ENCODE measurements at regions not wholly inside any gene's neighbourhood (a gene's known extent, or its start where the extent isn't known, plus 50 kb on each side); places are given as distances from the start of the nearest gene placed in this dataset.

DNA sequence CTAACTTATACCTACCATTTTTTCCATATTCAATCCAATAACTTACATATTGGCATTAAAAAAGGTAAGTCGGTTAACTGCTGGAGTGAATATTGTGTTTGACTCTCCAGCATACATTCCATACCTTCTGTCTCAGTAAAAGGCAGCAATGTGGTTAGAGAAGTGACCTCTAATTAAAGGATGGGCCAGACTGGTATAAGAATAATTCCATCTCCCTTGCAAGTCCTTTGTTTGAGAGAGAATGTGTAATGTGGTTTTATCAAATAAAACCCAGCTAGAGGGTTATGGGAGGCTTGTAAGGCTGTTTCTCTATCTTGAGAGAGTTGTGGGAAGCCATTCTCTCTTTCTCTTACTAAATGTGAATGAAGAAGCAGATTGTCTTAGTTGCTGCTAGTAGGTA is 289.3 kb upstream of the TCF4 start:
- TF ChIP-seq YY1 (IDR thresholded peaks at IDR 0.05; ENCODE audit: insufficient read depth, insufficient read length): no peak
- no peak for TF ChIP-seq SUZ12 (IDR thresholded peaks at IDR 0.05; ENCODE audit: extremely low read depth, insufficient read depth, insufficient read length)
- TF ChIP-seq ZNF274 (IDR thresholded peaks at IDR 0.05; ENCODE audit: low read depth, low read length): no peak
- no peaks in the 10 kb centered on the region for H3K9me3 ChIP-seq (ENCODE audit: insufficient read depth, low read length)
- no peaks in the 10 kb centered on the region for H3K4me1 ChIP-seq (ENCODE audit: insufficient read depth, insufficient read length)
- no peak overlapping the region for H3K4me3 ChIP-seq (ENCODE audit: insufficient read length, low read depth)
- no peak for DNase-seq (ENCODE audit: low read depth, low spot score)
- no peak overlapping the region for H3K9ac ChIP-seq (ENCODE audit: insufficient read length, low read depth)
- H3K36me3 ChIP-seq (ENCODE audit: insufficient read depth, insufficient read length, low read length): no peaks in the 10 kb centered on the region
- no peaks in the 10 kb centered on the region for H3K27me3 ChIP-seq (ENCODE audit: insufficient read depth, insufficient read length)

DNA sequence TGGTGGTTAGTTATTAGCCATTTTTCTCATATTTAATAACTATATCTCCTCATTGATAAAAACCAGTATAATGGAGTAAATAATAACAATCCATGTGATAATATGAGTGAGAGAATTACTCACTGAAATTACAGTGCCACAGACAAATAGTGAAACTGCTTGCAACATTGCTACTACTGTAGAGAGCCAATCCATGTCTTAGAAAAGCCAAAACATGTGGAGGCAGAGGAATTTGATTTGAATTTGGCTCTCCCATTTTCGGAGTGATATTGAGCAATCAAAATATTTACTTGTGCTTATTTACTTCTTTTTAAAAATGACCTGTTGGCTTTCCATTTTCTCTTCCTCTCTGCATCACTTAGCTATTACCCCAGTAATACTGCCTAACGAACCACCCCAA is 288.3 kb upstream of the TCF4 start:
- no peak overlapping the region for H3K9ac ChIP-seq (ENCODE audit: insufficient read length, low read depth)
- no peaks in the 10 kb centered on the region for H3K36me3 ChIP-seq (ENCODE audit: insufficient read depth, insufficient read length, low read length)
- no peaks in the 10 kb centered on the region for H3K27me3 ChIP-seq (ENCODE audit: insufficient read depth, insufficient read length)

GRCh38 chr18:55875371-55875901 is 287.4 kb upstream of the TCF4 start:
- H3K4me1 ChIP-seq (ENCODE audit: insufficient read depth, insufficient read length): no peaks in the 10 kb centered on the region
- H3K4me3 ChIP-seq (ENCODE audit: insufficient read length, low read depth): no peak overlapping the region
- no peaks in the 10 kb centered on the region for H3K9me3 ChIP-seq (ENCODE audit: insufficient read depth, low read length)
- TF ChIP-seq YY1 (IDR thresholded peaks at IDR 0.05; ENCODE audit: insufficient read depth, insufficient read length) (no peak), SUZ12 (IDR thresholded peaks at IDR 0.05; ENCODE audit: extremely low read depth, insufficient read depth, insufficient read length) (no peak), ZNF274 (IDR thresholded peaks at IDR 0.05; ENCODE audit: low read depth, low read length) (no peak)
- H3K9ac ChIP-seq (ENCODE audit: insufficient read length, low read depth): no peak overlapping the region
- DNase-seq (ENCODE audit: low read depth, low spot score): no peak
- no peaks in the 10 kb centered on the region for H3K36me3 ChIP-seq (ENCODE audit: insufficient read depth, insufficient read length, low read length)
- H3K27me3 ChIP-seq (ENCODE audit: insufficient read depth, insufficient read length): no peaks in the 10 kb centered on the region

More for the DNA sequence above, 288.3 kb upstream of the TCF4 start:
- no peaks in the 10 kb centered on the region for H3K4me1 ChIP-seq (ENCODE audit: insufficient read depth, insufficient read length)
- H3K4me3 ChIP-seq (ENCODE audit: insufficient read length, low read depth): no peak overlapping the region
- no peaks in the 10 kb centered on the region for H3K9me3 ChIP-seq (ENCODE audit: insufficient read depth, low read length)
- DNase-seq (ENCODE audit: low read depth, low spot score): no peak
- TF ChIP-seq ZNF274 (IDR thresholded peaks at IDR 0.05; ENCODE audit: low read depth, low read length) (no peak), YY1 (IDR thresholded peaks at IDR 0.05; ENCODE audit: insufficient read depth, insufficient read length) (no peak), SUZ12 (IDR thresholded peaks at IDR 0.05; ENCODE audit: extremely low read depth, insufficient read depth, insufficient read length) (no peak)

DNA sequence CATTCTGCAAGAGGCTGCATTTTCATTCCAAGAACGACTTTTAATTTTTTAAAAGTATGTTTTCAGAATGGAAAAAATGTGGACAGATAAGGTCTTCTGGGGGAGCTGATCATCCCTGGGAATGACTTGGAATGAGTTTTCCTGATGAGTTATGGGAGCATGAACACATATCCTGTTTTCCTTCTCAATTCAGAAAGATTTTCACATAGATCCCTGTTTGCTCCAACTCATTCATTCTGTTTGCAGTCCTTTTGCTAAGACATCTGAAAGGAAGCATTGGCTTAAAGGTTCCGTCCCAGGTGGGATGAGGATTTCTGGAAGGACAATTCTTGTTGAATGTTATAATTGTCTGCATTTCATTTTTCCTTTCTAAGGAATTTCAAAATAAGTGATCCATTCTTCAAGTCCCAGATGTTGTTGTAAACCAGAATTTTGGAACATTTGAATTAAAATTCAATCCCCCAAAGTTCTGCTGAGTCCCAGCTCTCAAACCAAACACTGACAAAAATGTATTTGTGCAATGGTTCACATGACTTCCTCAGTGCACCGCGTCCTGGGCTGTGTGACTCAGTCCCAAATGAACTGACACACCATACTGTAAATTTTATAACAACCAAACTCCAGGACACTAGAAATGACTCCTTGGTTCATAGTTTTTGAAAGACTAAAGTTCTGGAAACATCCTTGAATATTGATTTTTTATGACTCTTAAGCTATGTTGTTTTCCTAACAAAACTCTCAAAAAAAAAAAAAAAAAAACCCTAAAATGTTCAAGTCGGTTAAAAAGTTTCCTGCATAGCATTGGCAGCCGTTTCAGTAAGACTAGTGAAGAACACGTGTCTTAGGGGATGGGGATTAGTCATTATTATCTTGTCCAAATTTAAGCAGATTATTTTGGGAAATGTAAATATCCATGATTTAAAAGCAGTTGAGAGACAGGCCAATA is 281.8 kb upstream of the TCF4 start:
- Histone ChIP-seq H3K4me3 (ENCODE audit: insufficient read length, low read depth) (no peak overlapping the region), H3K27me3 (ENCODE audit: insufficient read depth, insufficient read length) (no peaks in the 10 kb centered on the region), H3K9ac (ENCODE audit: insufficient read length, low read depth) (no peak overlapping the region), H3K36me3 (ENCODE audit: insufficient read depth, insufficient read length, low read length) (no peaks in the 10 kb centered on the region), H3K4me1 (ENCODE audit: insufficient read depth, insufficient read length) (no peaks in the 10 kb centered on the region), H3K9me3 (ENCODE audit: insufficient read depth, low read length) (no peaks in the 10 kb centered on the region)
- no peak for DNase-seq (ENCODE audit: low read depth, low spot score)
- TF ChIP-seq SUZ12 (IDR thresholded peaks at IDR 0.05; ENCODE audit: extremely low read depth, insufficient read depth, insufficient read length) (no peak), ZNF274 (IDR thresholded peaks at IDR 0.05; ENCODE audit: low read depth, low read length) (no peak), YY1 (IDR thresholded peaks at IDR 0.05; ENCODE audit: insufficient read depth, insufficient read length) (no peak)

GRCh38 chr18:55868909-55869308 is 280.9 kb upstream of the TCF4 start:
- H3K4me3 ChIP-seq (ENCODE audit: insufficient read length, low read depth): no peak overlapping the region
- no peaks in the 10 kb centered on the region for H3K4me1 ChIP-seq (ENCODE audit: insufficient read depth, insufficient read length)
- no peaks in the 10 kb centered on the region for H3K9me3 ChIP-seq (ENCODE audit: insufficient read depth, low read length)
- DNase-seq (ENCODE audit: low read depth, low spot score): no peak
- H3K27me3 ChIP-seq (ENCODE audit: insufficient read depth, insufficient read length): no peaks in the 10 kb centered on the region
- TF ChIP-seq YY1 (IDR thresholded peaks at IDR 0.05; ENCODE audit: insufficient read depth, insufficient read length): no peak
- no peak for TF ChIP-seq ZNF274 (IDR thresholded peaks at IDR 0.05; ENCODE audit: low read depth, low read length)
- TF ChIP-seq SUZ12 (IDR thresholded peaks at IDR 0.05; ENCODE audit: extremely low read depth, insufficient read depth, insufficient read length): no peak
- H3K36me3 ChIP-seq (ENCODE audit: insufficient read depth, insufficient read length, low read length): no peaks in the 10 kb centered on the region
- no peak overlapping the region for H3K9ac ChIP-seq (ENCODE audit: insufficient read length, low read depth)

GRCh38 chr18:55866886-55867285 is 278.9 kb upstream of the TCF4 start:
- TF ChIP-seq YY1 (IDR thresholded peaks at IDR 0.05; ENCODE audit: insufficient read depth, insufficient read length): no peak
- no peak for TF ChIP-seq ZNF274 (IDR thresholded peaks at IDR 0.05; ENCODE audit: low read depth, low read length)
- no peak for TF ChIP-seq SUZ12 (IDR thresholded peaks at IDR 0.05; ENCODE audit: extremely low read depth, insufficient read depth, insufficient read length)
- Histone ChIP-seq H3K36me3 (ENCODE audit: insufficient read depth, insufficient read length, low read length) (no peaks in the 10 kb centered on the region), H3K27me3 (ENCODE audit: insufficient read depth, insufficient read length) (no peaks in the 10 kb centered on the region), H3K9ac (ENCODE audit: insufficient read length, low read depth) (no peak overlapping the region), H3K4me3 (ENCODE audit: insufficient read length, low read depth) (no peak overlapping the region), H3K4me1 (ENCODE audit: insufficient read depth, insufficient read length) (no peaks in the 10 kb centered on the region), H3K9me3 (ENCODE audit: insufficient read depth, low read length) (peaks cover 4% of the 10 kb centered on the region; the same call in 1 of the 2 replicates)
- DNase-seq (ENCODE audit: low read depth, low spot score): no peak

DNA sequence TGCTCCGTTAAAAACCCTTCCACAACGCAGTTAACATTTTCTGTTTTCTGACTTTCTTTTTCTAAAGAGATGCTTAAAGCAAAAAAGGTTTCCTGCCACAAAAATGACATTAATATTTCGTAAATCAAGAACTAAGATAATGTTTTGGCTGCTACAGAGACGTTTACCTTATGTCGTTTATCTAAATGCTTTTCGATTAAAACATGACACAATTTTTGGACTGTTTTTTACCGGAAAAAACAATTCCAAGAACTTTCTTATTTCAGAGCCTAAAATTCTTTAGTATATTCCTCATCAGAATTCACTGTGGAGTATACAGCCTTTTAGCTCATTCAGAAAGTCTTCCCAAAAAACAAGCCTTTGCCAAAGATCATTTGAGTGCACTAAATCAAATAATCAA is 278.0 kb upstream of the TCF4 start:
- H3K27me3 ChIP-seq (ENCODE audit: insufficient read depth, insufficient read length): no peaks in the 10 kb centered on the region
- H3K4me3 ChIP-seq (ENCODE audit: insufficient read length, low read depth): no peak overlapping the region
- no peaks in the 10 kb centered on the region for H3K4me1 ChIP-seq (ENCODE audit: insufficient read depth, insufficient read length)
- TF ChIP-seq ZNF274 (IDR thresholded peaks at IDR 0.05; ENCODE audit: low read depth, low read length): no peak
- TF ChIP-seq SUZ12 (IDR thresholded peaks at IDR 0.05; ENCODE audit: extremely low read depth, insufficient read depth, insufficient read length): no peak
- no peak for TF ChIP-seq YY1 (IDR thresholded peaks at IDR 0.05; ENCODE audit: insufficient read depth, insufficient read length)
- peaks cover 4% of the 10 kb centered on the region; the same call in 1 of the 2 replicates for H3K9me3 ChIP-seq (ENCODE audit: insufficient read depth, low read length)
- no peak overlapping the region for H3K9ac ChIP-seq (ENCODE audit: insufficient read length, low read depth)
- no peaks in the 10 kb centered on the region for H3K36me3 ChIP-seq (ENCODE audit: insufficient read depth, insufficient read length, low read length)
- DNase-seq (ENCODE audit: low read depth, low spot score): no peak
